ENCODE measurements at regions not wholly inside any gene's neighbourhood (a gene's known extent, or its start where the extent isn't known, plus 50 kb on each side); places are given as distances from the start of the nearest gene placed in this dataset.

GRCh38 chr10:61832866-61833481 lies 68.5 kb upstream of the ARID5B start:
- Histone ChIP-seq H3K4me1 (ENCODE audit: insufficient read depth, low read length) (peaks cover 10% of the 10 kb centered on the region), H3K9me3 (ENCODE audit: insufficient read depth, low read depth, low read length) (no peaks in the 10 kb centered on the region), H3K36me3 (ENCODE audit: insufficient read depth, low read depth, low read length) (no peaks in the 10 kb centered on the region), H3K9ac (ENCODE audit: low read depth, low read length) (no peak overlapping the region), H3K4me3 (ENCODE audit: low read length) (no peak overlapping the region), H3K27me3 (ENCODE audit: insufficient read depth, low read length) (no peaks in the 10 kb centered on the region), H3K27ac (ENCODE audit: low read length) (no peak overlapping the region)

- H3K9ac ChIP-seq (ENCODE audit: low read depth, low read length): no peak overlapping the region
- H3K27ac ChIP-seq (ENCODE audit: low read length): no peak overlapping the region
- no peaks in the 10 kb centered on the region for H3K27me3 ChIP-seq (ENCODE audit: insufficient read depth, low read length)
- H3K36me3 ChIP-seq (ENCODE audit: insufficient read depth, low read depth, low read length): no peaks in the 10 kb centered on the region
- peaks cover 10% of the 10 kb centered on the region for H3K4me1 ChIP-seq (ENCODE audit: insufficient read depth, low read length)
- H3K9me3 ChIP-seq (ENCODE audit: insufficient read depth, low read depth, low read length): no peaks in the 10 kb centered on the region
- H3K4me3 ChIP-seq (ENCODE audit: low read length): no peak overlapping the region
These were observed 67.0 kb upstream of the ARID5B start for GRCh38 chr10:61834519-61834918.

- H3K4me1 ChIP-seq (ENCODE audit: insufficient read depth, low read length): peaks cover 10% of the 10 kb centered on the region
- H3K27ac ChIP-seq (ENCODE audit: low read length): no peak overlapping the region
- no peaks in the 10 kb centered on the region for H3K27me3 ChIP-seq (ENCODE audit: insufficient read depth, low read length)
- no peak overlapping the region for H3K4me3 ChIP-seq (ENCODE audit: low read length)
- H3K36me3 ChIP-seq (ENCODE audit: insufficient read depth, low read depth, low read length): no peaks in the 10 kb centered on the region
- no peaks in the 10 kb centered on the region for H3K9me3 ChIP-seq (ENCODE audit: insufficient read depth, low read depth, low read length)
- H3K9ac ChIP-seq (ENCODE audit: low read depth, low read length): no peak overlapping the region
These were observed 66.2 kb upstream of the ARID5B start for GRCh38 chr10:61835069-61835945.

- H3K4me1 ChIP-seq (ENCODE audit: insufficient read depth, low read length): peaks cover 10% of the 10 kb centered on the region
- no peaks in the 10 kb centered on the region for H3K36me3 ChIP-seq (ENCODE audit: insufficient read depth, low read depth, low read length)
- no peak overlapping the region for H3K27ac ChIP-seq (ENCODE audit: low read length)
- H3K9ac ChIP-seq (ENCODE audit: low read depth, low read length): no peak overlapping the region
- H3K9me3 ChIP-seq (ENCODE audit: insufficient read depth, low read depth, low read length): no peaks in the 10 kb centered on the region
- no peaks in the 10 kb centered on the region for H3K27me3 ChIP-seq (ENCODE audit: insufficient read depth, low read length)
- H3K4me3 ChIP-seq (ENCODE audit: low read length): no peak overlapping the region
These were observed 65.3 kb upstream of the ARID5B start for GRCh38 chr10:61835946-61836887.

- no peak overlapping the region for H3K4me3 ChIP-seq (ENCODE audit: low read length)
- H3K4me1 ChIP-seq (ENCODE audit: insufficient read depth, low read length): peaks cover 10% of the 10 kb centered on the region
- H3K9ac ChIP-seq (ENCODE audit: low read depth, low read length): no peak overlapping the region
- H3K9me3 ChIP-seq (ENCODE audit: insufficient read depth, low read depth, low read length): no peaks in the 10 kb centered on the region
- H3K27me3 ChIP-seq (ENCODE audit: insufficient read depth, low read length): no peaks in the 10 kb centered on the region
- no peak overlapping the region for H3K27ac ChIP-seq (ENCODE audit: low read length)
- no peaks in the 10 kb centered on the region for H3K36me3 ChIP-seq (ENCODE audit: insufficient read depth, low read depth, low read length)
These were observed 64.4 kb upstream of the ARID5B start for GRCh38 chr10:61836888-61837754.

GRCh38 chr10:61837755-61838171 lies 63.7 kb upstream of the ARID5B start:
- no peaks in the 10 kb centered on the region for H3K27me3 ChIP-seq (ENCODE audit: insufficient read depth, low read length)
- peaks cover 10% of the 10 kb centered on the region for H3K4me1 ChIP-seq (ENCODE audit: insufficient read depth, low read length)
- no peaks in the 10 kb centered on the region for H3K9me3 ChIP-seq (ENCODE audit: insufficient read depth, low read depth, low read length)
- no peak overlapping the region for H3K4me3 ChIP-seq (ENCODE audit: low read length)
- H3K36me3 ChIP-seq (ENCODE audit: insufficient read depth, low read depth, low read length): no peaks in the 10 kb centered on the region
- H3K27ac ChIP-seq (ENCODE audit: low read length): no peak overlapping the region
- no peak overlapping the region for H3K9ac ChIP-seq (ENCODE audit: low read depth, low read length)

GRCh38 chr10:61839916-61840315 lies 61.6 kb upstream of the ARID5B start:
- Histone ChIP-seq H3K4me1 (ENCODE audit: insufficient read depth, low read length) (peaks cover 14% of the 10 kb centered on the region), H3K27ac (ENCODE audit: low read length) (no peak overlapping the region), H3K27me3 (ENCODE audit: insufficient read depth, low read length) (peaks cover 18% of the 10 kb centered on the region; the same call in 1 of the 2 replicates), H3K4me3 (ENCODE audit: low read length) (no peak overlapping the region), H3K36me3 (ENCODE audit: insufficient read depth, low read depth, low read length) (no peaks in the 10 kb centered on the region), H3K9me3 (ENCODE audit: insufficient read depth, low read depth, low read length) (no peaks in the 10 kb centered on the region), H3K9ac (ENCODE audit: low read depth, low read length) (no peak overlapping the region)

- Histone ChIP-seq H3K9me3 (ENCODE audit: insufficient read depth, low read depth, low read length) (no peaks in the 10 kb centered on the region), H3K4me1 (ENCODE audit: insufficient read depth, low read length) (peaks cover 15% of the 10 kb centered on the region), H3K27ac (ENCODE audit: low read length) (no peak overlapping the region), H3K36me3 (ENCODE audit: insufficient read depth, low read depth, low read length) (no peaks in the 10 kb centered on the region), H3K27me3 (ENCODE audit: insufficient read depth, low read length) (peaks cover 23% of the 10 kb centered on the region; the same call in 1 of the 2 replicates), H3K9ac (ENCODE audit: low read depth, low read length) (no peak overlapping the region), H3K4me3 (ENCODE audit: low read length) (no peak overlapping the region)
These were observed 61.1 kb upstream of the ARID5B start for GRCh38 chr10:61840403-61840802.

GRCh38 chr10:61841338-61841875 lies 60.1 kb upstream of the ARID5B start:
- no peaks in the 10 kb centered on the region for H3K9me3 ChIP-seq (ENCODE audit: insufficient read depth, low read depth, low read length)
- H3K27me3 ChIP-seq (ENCODE audit: insufficient read depth, low read length): peaks cover 29% of the 10 kb centered on the region; the same call in 1 of the 2 replicates
- H3K9ac ChIP-seq (ENCODE audit: low read depth, low read length): no peak overlapping the region
- H3K4me1 ChIP-seq (ENCODE audit: insufficient read depth, low read length): peaks cover 11% of the 10 kb centered on the region
- no peaks in the 10 kb centered on the region for H3K36me3 ChIP-seq (ENCODE audit: insufficient read depth, low read depth, low read length)
- no peak overlapping the region for H3K4me3 ChIP-seq (ENCODE audit: low read length)
- H3K27ac ChIP-seq (ENCODE audit: low read length): no peak overlapping the region

GRCh38 chr10:61842755-61843497 lies 58.6 kb upstream of the ARID5B start:
- H3K27me3 ChIP-seq (ENCODE audit: insufficient read depth, low read length): peaks cover 44% of the 10 kb centered on the region; the same call in 1 of the 2 replicates
- H3K4me1 ChIP-seq (ENCODE audit: insufficient read depth, low read length): peaks cover 9% of the 10 kb centered on the region
- no peak overlapping the region for H3K4me3 ChIP-seq (ENCODE audit: low read length)
- H3K27ac ChIP-seq (ENCODE audit: low read length): no peak overlapping the region
- H3K36me3 ChIP-seq (ENCODE audit: insufficient read depth, low read depth, low read length): no peaks in the 10 kb centered on the region
- no peak overlapping the region for H3K9ac ChIP-seq (ENCODE audit: low read depth, low read length)
- no peaks in the 10 kb centered on the region for H3K9me3 ChIP-seq (ENCODE audit: insufficient read depth, low read depth, low read length)

All from iPS-20b (cell line).